ENCODE measurements at regions not wholly inside any gene's neighbourhood (a gene's known extent, or its start where the extent isn't known, plus 50 kb on each side); places are given as distances from the start of the nearest gene placed in this dataset.

DNA sequence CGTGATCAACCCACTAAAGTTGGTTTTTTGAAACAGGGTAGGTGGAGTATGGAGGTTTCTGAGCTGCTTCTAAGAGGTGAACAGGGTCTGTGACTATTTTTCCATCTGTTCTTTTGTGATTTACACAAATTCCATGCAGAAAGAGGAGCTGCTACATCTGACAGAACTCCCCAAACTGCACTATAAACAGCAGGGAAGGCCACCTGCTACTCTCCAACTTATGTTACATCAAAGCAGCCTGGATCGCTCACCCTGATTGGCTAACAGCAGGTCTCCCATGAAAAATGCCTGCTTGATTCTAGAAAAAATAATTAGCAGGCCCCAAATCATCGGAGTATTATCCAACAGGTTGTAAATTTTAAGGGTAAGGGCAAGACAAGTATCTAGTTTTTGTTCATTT is 282.9 kb upstream of the FLRT2 start:
- TF ChIP-seq, protein P1, sequence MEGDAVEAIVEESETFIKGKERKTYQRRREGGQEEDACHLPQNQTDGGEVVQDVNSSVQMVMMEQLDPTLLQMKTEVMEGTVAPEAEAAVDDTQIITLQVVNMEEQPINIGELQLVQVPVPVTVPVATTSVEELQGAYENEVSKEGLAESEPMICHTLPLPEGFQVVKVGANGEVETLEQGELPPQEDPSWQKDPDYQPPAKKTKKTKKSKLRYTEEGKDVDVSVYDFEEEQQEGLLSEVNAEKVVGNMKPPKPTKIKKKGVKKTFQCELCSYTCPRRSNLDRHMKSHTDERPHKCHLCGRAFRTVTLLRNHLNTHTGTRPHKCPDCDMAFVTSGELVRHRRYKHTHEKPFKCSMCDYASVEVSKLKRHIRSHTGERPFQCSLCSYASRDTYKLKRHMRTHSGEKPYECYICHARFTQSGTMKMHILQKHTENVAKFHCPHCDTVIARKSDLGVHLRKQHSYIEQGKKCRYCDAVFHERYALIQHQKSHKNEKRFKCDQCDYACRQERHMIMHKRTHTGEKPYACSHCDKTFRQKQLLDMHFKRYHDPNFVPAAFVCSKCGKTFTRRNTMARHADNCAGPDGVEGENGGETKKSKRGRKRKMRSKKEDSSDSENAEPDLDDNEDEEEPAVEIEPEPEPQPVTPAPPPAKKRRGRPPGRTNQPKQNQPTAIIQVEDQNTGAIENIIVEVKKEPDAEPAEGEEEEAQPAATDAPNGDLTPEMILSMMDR (IDR thresholded peaks at IDR 0.05) = no peak
- TF ChIP-seq POLR2AphosphoS5 (IDR thresholded peaks at IDR 0.05; ENCODE audit: insufficient read depth in 1 of 2, low read depth in 1 of 2) (no peak), POLR2A (IDR thresholded peaks at IDR 0.05) (no peak)

All from vagina (tissue), 2 donors.